HL-60 (cell line): ENCODE measurements at regions not wholly inside any gene's neighbourhood (a gene's known extent, or its start where the extent isn't known, plus 50 kb on each side); places are given as distances from the start of the nearest gene placed in this dataset.

Source experiments
- DNase-seq, 2 experiments: peaks; one replicate each; pipeline ENCODE4 v3.0.0-alpha.2; 2010 to 2020; ENCODE audit warnings: low read depth in 1 of 2, low spot score in 1 of 2
- H3K27ac ChIP-seq: fragments of 250-450 bp; sonication (Bioruptor Pico); replicated peaks from 2 replicates; pipeline ENCODE4 v1.5.1; 2020; ENCODE audit warnings: mild to moderate bottlenecking, moderate library complexity
- H3K27me3 ChIP-seq: fragments of 250-450 bp; sonication (Bioruptor Pico); 2 replicates; pipeline ENCODE4 v1.5.1; 2021; ENCODE audit warnings: mild to moderate bottlenecking, moderate library complexity; ENCODE audit not compliant: insufficient read depth, poor library complexity, severe bottlenecking
- H3K4me3 ChIP-seq: replicated peaks from 2 replicates; pipeline ENCODE4 v1.5.1; 2011; ENCODE audit warnings: mild to moderate bottlenecking, control low read depth, low read length; ENCODE audit not compliant: insufficient read depth
- GABPA ChIP-seq: IDR thresholded peaks from 2 replicates; pipeline ENCODE4 v1.6.1; 2012; ENCODE audit warnings: low read depth
- POLR2AphosphoS5 ChIP-seq: IDR thresholded peaks from 2 replicates; pipeline ENCODE4 v1.6.1; 2012; ENCODE audit warnings: low read depth
- REST ChIP-seq: IDR thresholded peaks from 2 replicates; pipeline ENCODE4 v1.6.1; 2012; ENCODE audit warnings: low read depth; ENCODE audit not compliant: insufficient replicate concordance
- SPI1 ChIP-seq: IDR thresholded peaks from 2 replicates; pipeline ENCODE4 v1.6.1; 2012; ENCODE audit warnings: low read depth, mild to moderate bottlenecking, borderline replicate concordance
- TF ChIP-seq, protein P1 (sequence below): IDR thresholded peaks from one replicate; pipeline ENCODE4 v1.5.1; 2011; ENCODE audit warnings: low read length, control low read depth, inconsistent platforms; ENCODE audit not compliant: insufficient read depth

DNA sequence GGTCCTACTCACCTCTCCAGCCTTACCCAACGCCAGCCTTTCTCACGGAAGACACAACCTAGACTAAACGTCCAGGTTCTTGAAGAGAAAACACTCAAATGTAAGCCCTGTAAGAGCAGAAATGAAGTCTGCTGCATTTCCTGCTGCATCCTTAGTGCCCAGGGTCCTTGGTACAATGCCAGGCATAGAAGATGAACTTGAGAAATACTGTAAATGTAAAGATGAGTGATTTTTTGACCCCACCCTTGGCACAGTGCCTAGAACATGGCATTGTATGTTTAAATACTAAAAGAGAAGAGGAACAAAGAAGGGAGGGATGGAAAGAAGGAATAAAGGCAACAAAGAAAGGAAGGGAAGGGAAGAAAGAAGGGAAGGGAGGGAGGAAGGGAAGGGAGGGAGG lies 514.6 kb downstream of the MED13L start:
- TF ChIP-seq GABPA (no peak), POLR2AphosphoS5 (no peak), REST (no peak), SPI1 (no peak)
- TF ChIP-seq, protein P1, sequence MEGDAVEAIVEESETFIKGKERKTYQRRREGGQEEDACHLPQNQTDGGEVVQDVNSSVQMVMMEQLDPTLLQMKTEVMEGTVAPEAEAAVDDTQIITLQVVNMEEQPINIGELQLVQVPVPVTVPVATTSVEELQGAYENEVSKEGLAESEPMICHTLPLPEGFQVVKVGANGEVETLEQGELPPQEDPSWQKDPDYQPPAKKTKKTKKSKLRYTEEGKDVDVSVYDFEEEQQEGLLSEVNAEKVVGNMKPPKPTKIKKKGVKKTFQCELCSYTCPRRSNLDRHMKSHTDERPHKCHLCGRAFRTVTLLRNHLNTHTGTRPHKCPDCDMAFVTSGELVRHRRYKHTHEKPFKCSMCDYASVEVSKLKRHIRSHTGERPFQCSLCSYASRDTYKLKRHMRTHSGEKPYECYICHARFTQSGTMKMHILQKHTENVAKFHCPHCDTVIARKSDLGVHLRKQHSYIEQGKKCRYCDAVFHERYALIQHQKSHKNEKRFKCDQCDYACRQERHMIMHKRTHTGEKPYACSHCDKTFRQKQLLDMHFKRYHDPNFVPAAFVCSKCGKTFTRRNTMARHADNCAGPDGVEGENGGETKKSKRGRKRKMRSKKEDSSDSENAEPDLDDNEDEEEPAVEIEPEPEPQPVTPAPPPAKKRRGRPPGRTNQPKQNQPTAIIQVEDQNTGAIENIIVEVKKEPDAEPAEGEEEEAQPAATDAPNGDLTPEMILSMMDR = no peak
- no peak overlapping the region for H3K4me3 ChIP-seq
- no peak overlapping the region for H3K27ac ChIP-seq
- DNase-seq = no peak
- no peaks in the 10 kb centered on the region for H3K27me3 ChIP-seq

DNA sequence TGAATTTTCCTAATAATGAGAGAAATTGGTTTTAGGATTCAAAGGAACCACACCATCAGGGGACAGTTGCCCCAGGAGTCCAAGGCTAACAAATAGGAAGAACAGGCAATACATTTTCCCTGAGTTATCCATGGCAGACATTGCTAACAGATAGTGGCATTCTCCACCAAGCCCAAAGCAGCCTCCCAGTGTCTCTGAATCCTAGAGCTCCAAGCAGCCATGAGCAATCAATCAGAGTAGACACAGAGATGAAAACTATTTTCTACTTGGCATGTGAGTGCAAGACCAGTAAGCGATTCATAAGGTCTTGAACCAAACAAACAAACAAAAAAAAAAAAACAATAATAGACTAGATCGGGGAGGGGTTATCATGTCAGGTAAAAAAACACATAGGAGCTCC lies 515.7 kb downstream of the MED13L start:
- H3K4me3 ChIP-seq = no peak overlapping the region

GRCh38 chr12:115760231-115760630 lies 517.3 kb downstream of the MED13L start:
- Histone ChIP-seq H3K27me3 (peaks cover 3% of the 10 kb centered on the region), H3K27ac (no peak overlapping the region), H3K4me3 (no peak overlapping the region)
- no peak for DNase-seq
- TF ChIP-seq SPI1 (no peak), POLR2AphosphoS5 (no peak), GABPA (no peak), REST (no peak)
- TF ChIP-seq, protein P1 = no peak

More for the DNA sequence above, 515.7 kb downstream of the MED13L start:
- H3K27me3 ChIP-seq = peaks cover 3% of the 10 kb centered on the region
- TF ChIP-seq, protein P1 = no peak
- DNase-seq = no peak
- no peak overlapping the region for H3K27ac ChIP-seq

DNA sequence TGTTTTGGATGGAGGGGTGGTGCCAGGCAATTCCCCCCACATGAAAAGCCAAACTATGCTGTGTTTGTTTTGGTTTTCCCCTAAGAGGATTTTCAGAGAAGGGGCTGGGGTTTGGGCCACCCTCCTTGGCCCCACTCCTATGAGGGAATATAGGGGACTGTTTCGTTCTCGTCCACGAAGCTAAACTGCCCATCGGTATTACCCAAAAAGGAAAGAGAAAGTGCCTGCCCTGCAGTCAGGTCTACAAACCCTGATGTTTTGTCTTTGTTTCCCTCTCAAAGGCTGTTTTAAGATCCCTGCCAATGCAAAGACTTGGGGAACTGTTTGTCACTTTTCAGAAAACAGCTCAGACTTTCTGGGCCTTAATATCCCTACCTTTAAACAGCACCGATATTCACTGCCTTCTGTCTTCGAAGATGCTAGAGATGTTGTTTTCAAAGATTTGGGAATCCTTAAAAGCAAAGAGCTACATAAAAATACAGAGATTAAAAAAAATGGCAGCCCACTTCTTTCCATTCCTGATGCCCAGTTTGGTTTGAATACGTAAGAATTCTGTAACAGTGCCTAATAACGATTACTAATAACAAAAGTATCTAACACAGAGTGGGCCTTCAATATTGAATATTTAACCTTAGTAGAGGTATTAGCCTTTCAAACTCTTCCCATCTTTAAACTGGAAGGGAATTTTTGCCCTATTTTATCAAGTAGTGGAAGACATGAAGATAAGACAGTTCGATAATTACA lies 518.4 kb downstream of the MED13L start:
- H3K27ac ChIP-seq = no peak overlapping the region
- no peak for DNase-seq
- peaks cover 9% of the 10 kb centered on the region for H3K27me3 ChIP-seq
- H3K4me3 ChIP-seq = no peak overlapping the region
- TF ChIP-seq SPI1 (no peak), POLR2AphosphoS5 (no peak), REST (no peak), GABPA (no peak)
- TF ChIP-seq, protein P1 = no peak
